ENCODE measurements at regions not wholly inside any gene's neighbourhood (a gene's known extent, or its start where the extent isn't known, plus 50 kb on each side); places are given as distances from the start of the nearest gene placed in this dataset.
"Not testable (repeated sequence)": the region's sequence is repeated elsewhere in the genome, so short reads cannot be mapped to it uniquely, and the experiment has no call there.

GRCh38 chr15:46956881-46957280, 760.4 kb upstream of the SEMA6D start:
- H4K20me1 ChIP-seq (ENCODE audit: insufficient read depth, low read length): no peaks in the 10 kb centered on the region
- H3K27me3 ChIP-seq (ENCODE audit: insufficient read depth, low read length): no peaks in the 10 kb centered on the region
- no peak overlapping the region for H3K4me3 ChIP-seq (ENCODE audit: low read depth, low read length, poor library complexity, severe bottlenecking)
- H3K27ac ChIP-seq (ENCODE audit: low read depth, low read length, poor library complexity, severe bottlenecking): no peak overlapping the region
- no peak overlapping the region for H3K4me2 ChIP-seq (ENCODE audit: low read length)
- no peaks in the 10 kb centered on the region for H3K9me2 ChIP-seq (ENCODE audit: low read depth, low read length)
- H3K36me3 ChIP-seq (ENCODE audit: insufficient read depth, low read length): no peaks in the 10 kb centered on the region
- H2AFZ ChIP-seq (ENCODE audit: low read length): no peak overlapping the region
- H3K79me2 ChIP-seq (ENCODE audit: insufficient read depth, low read length): no peaks in the 10 kb centered on the region
- no peak overlapping the region for H3K9ac ChIP-seq (ENCODE audit: low read length)
- no peaks in the 10 kb centered on the region for H3F3A ChIP-seq (ENCODE audit: insufficient read depth, low read length)
- no peaks in the 10 kb centered on the region for H3K9me3 ChIP-seq (ENCODE audit: low read length)
- no peaks in the 10 kb centered on the region for H3K4me1 ChIP-seq (ENCODE audit: insufficient read depth, low read length, severe bottlenecking)
- no peak for TF ChIP-seq EZH2 (IDR thresholded peaks at IDR 0.05; ENCODE audit: borderline replicate concordance, low read length)
- TF ChIP-seq CTCF (IDR thresholded peaks at IDR 0.05; ENCODE audit: low read length): no peak

- no peaks in the 10 kb centered on the region for H3F3A ChIP-seq (ENCODE audit: insufficient read depth, low read length)
- H3K9ac ChIP-seq (ENCODE audit: low read length): no peak overlapping the region
- no peaks in the 10 kb centered on the region for H3K27me3 ChIP-seq (ENCODE audit: insufficient read depth, low read length)
- no peak overlapping the region for H3K4me3 ChIP-seq (ENCODE audit: low read depth, low read length, poor library complexity, severe bottlenecking)
- no peaks in the 10 kb centered on the region for H3K4me1 ChIP-seq (ENCODE audit: insufficient read depth, low read length, severe bottlenecking)
- no peaks in the 10 kb centered on the region for H3K79me2 ChIP-seq (ENCODE audit: insufficient read depth, low read length)
- TF ChIP-seq CTCF (IDR thresholded peaks at IDR 0.05; ENCODE audit: low read length): no peak
- H3K36me3 ChIP-seq (ENCODE audit: insufficient read depth, low read length): no peaks in the 10 kb centered on the region
- no peak overlapping the region for H3K4me2 ChIP-seq (ENCODE audit: low read length)
- H2AFZ ChIP-seq (ENCODE audit: low read length): no peak overlapping the region
- H3K9me2 ChIP-seq (ENCODE audit: low read depth, low read length): no peaks in the 10 kb centered on the region
- H3K27ac ChIP-seq (ENCODE audit: low read depth, low read length, poor library complexity, severe bottlenecking): no peak overlapping the region
- H3K9me3 ChIP-seq (ENCODE audit: low read length): no peaks in the 10 kb centered on the region
- no peaks in the 10 kb centered on the region for H4K20me1 ChIP-seq (ENCODE audit: insufficient read depth, low read length)
Observed at GRCh38 chr15:46960581-46960980, 756.7 kb upstream of the SEMA6D start.

- Histone ChIP-seq H3K4me1 (ENCODE audit: insufficient read depth, low read length, severe bottlenecking) (no peaks in the 10 kb centered on the region), H2AFZ (ENCODE audit: low read length) (no peak overlapping the region), H4K20me1 (ENCODE audit: insufficient read depth, low read length) (no peaks in the 10 kb centered on the region), H3K4me2 (ENCODE audit: low read length) (no peak overlapping the region), H3K27me3 (ENCODE audit: insufficient read depth, low read length) (no peaks in the 10 kb centered on the region), H3K9ac (ENCODE audit: low read length) (no peak overlapping the region), H3K27ac (ENCODE audit: low read depth, low read length, poor library complexity, severe bottlenecking) (no peak overlapping the region), H3K79me2 (ENCODE audit: insufficient read depth, low read length) (no peaks in the 10 kb centered on the region), H3K36me3 (ENCODE audit: insufficient read depth, low read length) (no peaks in the 10 kb centered on the region), H3K9me2 (ENCODE audit: low read depth, low read length) (no peaks in the 10 kb centered on the region), H3K4me3 (ENCODE audit: low read depth, low read length, poor library complexity, severe bottlenecking) (no peak overlapping the region), H3K9me3 (ENCODE audit: low read length) (no peaks in the 10 kb centered on the region), H3F3A (ENCODE audit: insufficient read depth, low read length) (no peaks in the 10 kb centered on the region)
- TF ChIP-seq CTCF (IDR thresholded peaks at IDR 0.05; ENCODE audit: low read length): no peak
- TF ChIP-seq EZH2 (IDR thresholded peaks at IDR 0.05; ENCODE audit: borderline replicate concordance, low read length): no peak
Observed at GRCh38 chr15:46961795-46962194, 755.5 kb upstream of the SEMA6D start.

- H3K9me3 ChIP-seq (ENCODE audit: low read length); H3K4me3 ChIP-seq (ENCODE audit: low read depth, low read length, poor library complexity, severe bottlenecking); H4K20me1 ChIP-seq (ENCODE audit: insufficient read depth, low read length); H3F3A ChIP-seq (ENCODE audit: insufficient read depth, low read length); H3K27ac ChIP-seq (ENCODE audit: low read depth, low read length, poor library complexity, severe bottlenecking); H3K9ac ChIP-seq (ENCODE audit: low read length); H2AFZ ChIP-seq (ENCODE audit: low read length); H3K4me2 ChIP-seq (ENCODE audit: low read length); H3K36me3 ChIP-seq (ENCODE audit: insufficient read depth, low read length); H3K4me1 ChIP-seq (ENCODE audit: insufficient read depth, low read length, severe bottlenecking); H3K9me2 ChIP-seq (ENCODE audit: low read depth, low read length); H3K79me2 ChIP-seq (ENCODE audit: insufficient read depth, low read length); H3K27me3 ChIP-seq (ENCODE audit: insufficient read depth, low read length): not testable (repeated sequence)
Observed at GRCh38 chr15:46988055-46988454, 729.2 kb upstream of the SEMA6D start.
